ENCODE measurements at regions not wholly inside any gene's neighbourhood (a gene's known extent, or its start where the extent isn't known, plus 50 kb on each side); places are given as distances from the start of the nearest gene placed in this dataset.

DNA sequence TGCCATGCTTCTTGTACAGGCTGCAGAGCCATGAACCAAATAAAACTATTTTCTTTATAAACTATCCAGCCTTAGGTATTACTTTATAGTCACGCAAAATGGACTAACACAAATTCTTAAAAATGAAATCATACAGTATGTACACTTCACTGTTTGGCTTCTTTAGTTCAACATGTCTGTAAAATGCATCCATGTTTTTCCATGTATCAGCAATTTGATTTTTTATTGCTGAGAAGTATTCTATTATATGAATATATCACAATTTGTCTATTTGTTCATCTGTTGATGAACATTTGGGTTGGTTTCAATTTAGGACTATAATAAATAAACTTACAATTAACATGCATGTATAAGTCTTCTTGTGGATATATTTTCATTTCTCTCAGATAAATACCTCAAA, 182.1 kb downstream of the SCG2 start:
- FAIRE-seq (no peak), ATAC-seq (no peak), DNase-seq (ENCODE audit: low read depth, low spot score) (no peak)
- ChIA-PET SMC1A (ENCODE audit: uncharacterized antibody, unreplicated experiment) (no interaction called here), CTCF (interaction anchor here (0.9 kb wide), 1 partner anchor 20 kb away, joined by 3 read pairs; no protein-coding TSS in a partner anchor), RAD21 (ENCODE audit: unreplicated experiment) (no interaction called here), POLR2A (no interaction called here)
- Histone ChIP-seq H3K36me3 (ENCODE audit: control insufficient read depth in 2 of 2, insufficient read depth in 2 of 2, low read length in 1 of 2) (no peaks in the 10 kb centered on the region), H3K27me3 (replicated peaks in 1 of 2; ENCODE audit: control insufficient read depth in 2 of 2, insufficient read depth in 2 of 2, low read length in 1 of 2) (no peaks in the 10 kb centered on the region), H3K4me1 (ENCODE audit: control insufficient read depth, insufficient read depth, low read length) (no peaks in the 10 kb centered on the region), H3K9me3 (replicated peaks; ENCODE audit: control insufficient read depth, insufficient read depth, low read length) (no peaks in the 10 kb centered on the region), H3K27ac (ENCODE audit: control insufficient read depth, insufficient read depth) (no peak overlapping the region), H3K4me3 (no peak overlapping the region), H3K79me2 (ENCODE audit: control insufficient read depth, insufficient read depth, low read length) (no peaks in the 10 kb centered on the region), H3K4me2 (ENCODE audit: control insufficient read depth, insufficient read depth) (no peak overlapping the region), H3K9ac (ENCODE audit: control insufficient read depth, insufficient read depth, low read length) (no peak overlapping the region), H4K20me1 (ENCODE audit: control insufficient read depth, insufficient read depth) (no peaks in the 10 kb centered on the region), H2AFZ (ENCODE audit: control insufficient read depth, low read depth, low read length) (no peak overlapping the region)
- intact Hi-C loops (cut with micrococcal nuclease; ENCODE audit: unreplicated experiment) (no loop called here), in situ Hi-C loops (cut with MboI) (no loop called here)
- WGBS (ENCODE audit: insufficient coverage, insufficient replicate concordance, low lambda C conversion rate, missing lambda C conversion rate), result 40% methylated on average over 1 of the region's 1 CpG
- no TSS peak for BruUV-seq (replicated peaks)
- TF ChIP-seq CREB1 (IDR thresholded peaks at IDR 0.05; ENCODE audit: low read depth), result no peak
- no peak for TF ChIP-seq ESRRA (IDR thresholded peaks at IDR 0.05; ENCODE audit: low read length)
- TF ChIP-seq TAF1 (IDR thresholded peaks at IDR 0.05; ENCODE audit: borderline replicate concordance, low read depth, low read length), result no peak
- TF ChIP-seq, protein P1, sequence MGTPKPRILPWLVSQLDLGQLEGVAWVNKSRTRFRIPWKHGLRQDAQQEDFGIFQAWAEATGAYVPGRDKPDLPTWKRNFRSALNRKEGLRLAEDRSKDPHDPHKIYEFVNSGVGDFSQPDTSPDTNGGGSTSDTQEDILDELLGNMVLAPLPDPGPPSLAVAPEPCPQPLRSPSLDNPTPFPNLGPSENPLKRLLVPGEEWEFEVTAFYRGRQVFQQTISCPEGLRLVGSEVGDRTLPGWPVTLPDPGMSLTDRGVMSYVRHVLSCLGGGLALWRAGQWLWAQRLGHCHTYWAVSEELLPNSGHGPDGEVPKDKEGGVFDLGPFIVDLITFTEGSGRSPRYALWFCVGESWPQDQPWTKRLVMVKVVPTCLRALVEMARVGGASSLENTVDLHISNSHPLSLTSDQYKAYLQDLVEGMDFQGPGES (IDR thresholded peaks at IDR 0.05), result no peak
- TF ChIP-seq NFYA (IDR thresholded peaks at IDR 0.05; ENCODE audit: borderline replicate concordance, low read depth, low read length), result no peak
- TF ChIP-seq STAT1 (conservative IDR thresholded peaks at IDR 0.05), result no peak
- TF ChIP-seq BHLHE40 (IDR thresholded peaks at IDR 0.05; ENCODE audit: borderline replicate concordance in 1 of 2, low read depth in 2 of 2, low read length in 1 of 2), result no peak
- TF ChIP-seq, protein P2, sequence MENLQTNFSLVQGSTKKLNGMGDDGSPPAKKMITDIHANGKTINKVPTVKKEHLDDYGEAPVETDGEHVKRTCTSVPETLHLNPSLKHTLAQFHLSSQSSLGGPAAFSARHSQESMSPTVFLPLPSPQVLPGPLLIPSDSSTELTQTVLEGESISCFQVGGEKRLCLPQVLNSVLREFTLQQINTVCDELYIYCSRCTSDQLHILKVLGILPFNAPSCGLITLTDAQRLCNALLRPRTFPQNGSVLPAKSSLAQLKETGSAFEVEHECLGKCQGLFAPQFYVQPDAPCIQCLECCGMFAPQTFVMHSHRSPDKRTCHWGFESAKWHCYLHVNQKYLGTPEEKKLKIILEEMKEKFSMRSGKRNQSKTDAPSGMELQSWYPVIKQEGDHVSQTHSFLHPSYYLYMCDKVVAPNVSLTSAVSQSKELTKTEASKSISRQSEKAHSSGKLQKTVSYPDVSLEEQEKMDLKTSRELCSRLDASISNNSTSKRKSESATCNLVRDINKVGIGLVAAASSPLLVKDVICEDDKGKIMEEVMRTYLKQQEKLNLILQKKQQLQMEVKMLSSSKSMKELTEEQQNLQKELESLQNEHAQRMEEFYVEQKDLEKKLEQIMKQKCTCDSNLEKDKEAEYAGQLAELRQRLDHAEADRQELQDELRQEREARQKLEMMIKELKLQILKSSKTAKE (IDR thresholded peaks at IDR 0.05; ENCODE audit: low read depth, poor library complexity, severe bottlenecking), result no peak
- no peak for TF ChIP-seq PAX5 (IDR thresholded peaks at IDR 0.05; ENCODE audit: borderline replicate concordance, low read depth, low read length)
- TF ChIP-seq CHD2 (IDR thresholded peaks at IDR 0.05; ENCODE audit: borderline replicate concordance, low read depth, low read length), result no peak
- no peak for TF ChIP-seq RFX5 (IDR thresholded peaks at IDR 0.05; ENCODE audit: low read depth, low read length)
- TF ChIP-seq BCLAF1 (IDR thresholded peaks at IDR 0.05), result no peak
- TF ChIP-seq CREM (IDR thresholded peaks at IDR 0.05; ENCODE audit: low read depth), result no peak
- TF ChIP-seq, protein P3, sequence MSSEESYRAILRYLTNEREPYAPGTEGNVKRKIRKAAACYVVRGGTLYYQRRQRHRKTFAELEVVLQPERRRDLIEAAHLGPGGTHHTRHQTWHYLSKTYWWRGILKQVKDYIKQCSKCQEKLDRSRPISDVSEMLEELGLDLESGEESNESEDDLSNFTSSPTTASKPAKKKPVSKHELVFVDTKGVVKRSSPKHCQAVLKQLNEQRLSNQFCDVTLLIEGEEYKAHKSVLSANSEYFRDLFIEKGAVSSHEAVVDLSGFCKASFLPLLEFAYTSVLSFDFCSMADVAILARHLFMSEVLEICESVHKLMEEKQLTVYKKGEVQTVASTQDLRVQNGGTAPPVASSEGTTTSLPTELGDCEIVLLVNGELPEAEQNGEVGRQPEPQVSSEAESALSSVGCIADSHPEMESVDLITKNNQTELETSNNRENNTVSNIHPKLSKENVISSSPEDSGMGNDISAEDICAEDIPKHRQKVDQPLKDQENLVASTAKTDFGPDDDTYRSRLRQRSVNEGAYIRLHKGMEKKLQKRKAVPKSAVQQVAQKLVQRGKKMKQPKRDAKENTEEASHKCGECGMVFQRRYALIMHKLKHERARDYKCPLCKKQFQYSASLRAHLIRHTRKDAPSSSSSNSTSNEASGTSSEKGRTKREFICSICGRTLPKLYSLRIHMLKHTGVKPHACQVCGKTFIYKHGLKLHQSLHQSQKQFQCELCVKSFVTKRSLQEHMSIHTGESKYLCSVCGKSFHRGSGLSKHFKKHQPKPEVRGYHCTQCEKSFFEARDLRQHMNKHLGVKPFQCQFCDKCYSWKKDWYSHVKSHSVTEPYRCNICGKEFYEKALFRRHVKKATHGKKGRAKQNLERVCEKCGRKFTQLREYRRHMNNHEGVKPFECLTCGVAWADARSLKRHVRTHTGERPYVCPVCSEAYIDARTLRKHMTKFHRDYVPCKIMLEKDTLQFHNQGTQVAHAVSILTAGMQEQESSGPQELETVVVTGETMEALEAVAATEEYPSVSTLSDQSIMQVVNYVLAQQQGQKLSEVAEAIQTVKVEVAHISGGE (CRISPR knock-in tag; IDR thresholded peaks at IDR 0.05), result no peak
- no peak for TF ChIP-seq SREBF2 (IDR thresholded peaks at IDR 0.05; ENCODE audit: low read length)
- TF ChIP-seq CHD1 (IDR thresholded peaks at IDR 0.05; ENCODE audit: low read depth, low read length), result no peak
- no peak for TF ChIP-seq PML (IDR thresholded peaks at IDR 0.05; ENCODE audit: low read length)

Data from GM12878 (cell line).